Activated CD4-positive, CD25-positive, alpha-beta regulatory T cell (primary cell): ENCODE measurements at regions not wholly inside any gene's neighbourhood (a gene's known extent, or its start where the extent isn't known, plus 50 kb on each side); places are given as distances from the start of the nearest gene placed in this dataset.

Source experiments
- DNase-seq, 4 experiments: peaks; one replicate each; lab custom pipeline; 2025; lab: John Stamatoyannopoulos, UW

GRCh38 chr12:107978201-107978600 lies 150.9 kb upstream of the WSCD2 start:
- DNase-seq: no peak

- no peak for DNase-seq
Observed at GRCh38 chr12:107978641-107979040, 150.4 kb upstream of the WSCD2 start.

- DNase-seq: no peak
Observed at GRCh38 chr12:107983756-107984472, 145.2 kb upstream of the WSCD2 start.

GRCh38 chr12:107984973-107985372 lies 144.1 kb upstream of the WSCD2 start:
- no peak for DNase-seq

GRCh38 chr12:107986183-107986582 lies 142.9 kb upstream of the WSCD2 start:
- no peak for DNase-seq

GRCh38 chr12:107990325-107990724 lies 138.8 kb upstream of the WSCD2 start:
- no peak for DNase-seq

- no peak for DNase-seq
Observed at GRCh38 chr12:107992029-107992428, 137.1 kb upstream of the WSCD2 start.

GRCh38 chr12:107992870-107993451 lies 136.1 kb upstream of the WSCD2 start:
- no peak for DNase-seq

- DNase-seq: no peak
Observed at GRCh38 chr12:107998863-107999262, 130.2 kb upstream of the WSCD2 start.

- no peak for DNase-seq
Observed at GRCh38 chr12:108000111-108000510, 129.0 kb upstream of the WSCD2 start.

- DNase-seq: no peak
Observed at GRCh38 chr12:108004319-108004718, 124.8 kb upstream of the WSCD2 start.

- DNase-seq: no peak
Observed at GRCh38 chr12:108008163-108008905, 120.8 kb upstream of the WSCD2 start.

GRCh38 chr12:108009442-108010070 lies 119.5 kb upstream of the WSCD2 start:
- DNase-seq: no peak

GRCh38 chr12:108016022-108016564 lies 113.0 kb upstream of the WSCD2 start:
- no peak for DNase-seq

GRCh38 chr12:108017472-108018057 lies 111.5 kb upstream of the WSCD2 start:
- DNase-seq: no peak

GRCh38 chr12:108019862-108020261 lies 109.2 kb upstream of the WSCD2 start:
- DNase-seq: no peak

- DNase-seq: no peak
Observed at GRCh38 chr12:108021141-108021540, 107.9 kb upstream of the WSCD2 start.

- DNase-seq: no peak
Observed at GRCh38 chr12:108021949-108022522, 107.1 kb upstream of the WSCD2 start.

GRCh38 chr12:108029051-108029835 lies 99.8 kb upstream of the WSCD2 start:
- no peak for DNase-seq

GRCh38 chr12:108033090-108033489 lies 96.0 kb upstream of the WSCD2 start:
- no peak for DNase-seq

- no peak for DNase-seq
Observed at GRCh38 chr12:108035372-108035771, 93.7 kb upstream of the WSCD2 start.
